Astrocyte (in vitro differentiated cells and primary cell): ENCODE measurements at regions not wholly inside any gene's neighbourhood (a gene's known extent, or its start where the extent isn't known, plus 50 kb on each side); places are given as distances from the start of the nearest gene placed in this dataset.

Source experiments
- EZH2 ChIP-seq: IDR thresholded peaks from 2 replicates; pipeline ENCODE4 v1.6.1; 2012; ENCODE audit warnings: mild to moderate bottlenecking, low read length, inconsistent platforms; ENCODE audit not compliant: insufficient read depth
- TF ChIP-seq, protein P1 (sequence below): IDR thresholded peaks from 2 replicates; pipeline ENCODE4 v1.5.1; 2011; ENCODE audit warnings: low read depth, mild to moderate bottlenecking, inconsistent platforms, low read length, moderate library complexity; ENCODE audit not compliant: insufficient read depth

DNA sequence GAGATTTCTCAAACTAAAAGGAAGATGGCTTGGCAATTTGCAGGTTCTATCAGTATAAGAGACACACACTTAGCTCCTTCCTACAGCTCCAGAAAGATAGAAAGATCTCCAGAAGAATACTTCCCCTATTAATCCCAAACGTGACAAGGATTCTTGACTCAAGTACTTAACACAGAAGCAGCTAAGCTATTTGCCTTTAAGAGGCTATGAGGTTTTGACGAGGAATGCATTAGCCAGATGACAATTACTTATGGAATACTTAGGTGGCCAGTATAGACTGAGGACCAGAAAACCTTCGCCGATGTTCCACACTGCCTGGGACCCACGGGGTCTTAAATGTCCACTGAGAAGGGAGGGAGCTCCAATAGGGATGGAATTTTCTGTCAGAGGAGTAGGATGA is 340.5 kb upstream of the KIF2A start:
- TF ChIP-seq, protein P1, sequence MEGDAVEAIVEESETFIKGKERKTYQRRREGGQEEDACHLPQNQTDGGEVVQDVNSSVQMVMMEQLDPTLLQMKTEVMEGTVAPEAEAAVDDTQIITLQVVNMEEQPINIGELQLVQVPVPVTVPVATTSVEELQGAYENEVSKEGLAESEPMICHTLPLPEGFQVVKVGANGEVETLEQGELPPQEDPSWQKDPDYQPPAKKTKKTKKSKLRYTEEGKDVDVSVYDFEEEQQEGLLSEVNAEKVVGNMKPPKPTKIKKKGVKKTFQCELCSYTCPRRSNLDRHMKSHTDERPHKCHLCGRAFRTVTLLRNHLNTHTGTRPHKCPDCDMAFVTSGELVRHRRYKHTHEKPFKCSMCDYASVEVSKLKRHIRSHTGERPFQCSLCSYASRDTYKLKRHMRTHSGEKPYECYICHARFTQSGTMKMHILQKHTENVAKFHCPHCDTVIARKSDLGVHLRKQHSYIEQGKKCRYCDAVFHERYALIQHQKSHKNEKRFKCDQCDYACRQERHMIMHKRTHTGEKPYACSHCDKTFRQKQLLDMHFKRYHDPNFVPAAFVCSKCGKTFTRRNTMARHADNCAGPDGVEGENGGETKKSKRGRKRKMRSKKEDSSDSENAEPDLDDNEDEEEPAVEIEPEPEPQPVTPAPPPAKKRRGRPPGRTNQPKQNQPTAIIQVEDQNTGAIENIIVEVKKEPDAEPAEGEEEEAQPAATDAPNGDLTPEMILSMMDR: no peak
- TF ChIP-seq EZH2: no peak
